ENCODE measurements at regions not wholly inside any gene's neighbourhood (a gene's known extent, or its start where the extent isn't known, plus 50 kb on each side); places are given as distances from the start of the nearest gene placed in this dataset.

DNA sequence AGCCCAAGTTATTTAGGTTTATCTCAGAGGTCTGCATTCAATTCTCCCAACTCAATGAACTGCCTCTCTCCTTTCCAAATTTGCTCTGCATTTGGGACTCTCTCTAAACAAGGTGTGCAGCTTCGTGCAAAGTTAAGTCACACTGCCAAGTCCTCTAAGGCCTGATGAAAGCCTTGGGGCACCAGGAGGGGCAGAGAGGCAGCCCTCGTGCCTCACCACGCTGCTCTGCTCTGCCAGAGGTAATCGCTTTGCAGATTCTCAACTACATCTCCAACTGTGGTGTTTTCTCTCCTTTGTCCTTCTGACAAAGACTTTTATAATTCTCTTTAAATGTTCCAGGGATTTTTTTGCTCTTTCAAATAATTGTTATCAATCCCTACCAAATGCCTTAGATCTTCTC lies 283.0 kb downstream of the MEIS1 start:
- TF ChIP-seq POLR2A (IDR thresholded peaks at IDR 0.05), result no peak
- TF ChIP-seq, protein P1, sequence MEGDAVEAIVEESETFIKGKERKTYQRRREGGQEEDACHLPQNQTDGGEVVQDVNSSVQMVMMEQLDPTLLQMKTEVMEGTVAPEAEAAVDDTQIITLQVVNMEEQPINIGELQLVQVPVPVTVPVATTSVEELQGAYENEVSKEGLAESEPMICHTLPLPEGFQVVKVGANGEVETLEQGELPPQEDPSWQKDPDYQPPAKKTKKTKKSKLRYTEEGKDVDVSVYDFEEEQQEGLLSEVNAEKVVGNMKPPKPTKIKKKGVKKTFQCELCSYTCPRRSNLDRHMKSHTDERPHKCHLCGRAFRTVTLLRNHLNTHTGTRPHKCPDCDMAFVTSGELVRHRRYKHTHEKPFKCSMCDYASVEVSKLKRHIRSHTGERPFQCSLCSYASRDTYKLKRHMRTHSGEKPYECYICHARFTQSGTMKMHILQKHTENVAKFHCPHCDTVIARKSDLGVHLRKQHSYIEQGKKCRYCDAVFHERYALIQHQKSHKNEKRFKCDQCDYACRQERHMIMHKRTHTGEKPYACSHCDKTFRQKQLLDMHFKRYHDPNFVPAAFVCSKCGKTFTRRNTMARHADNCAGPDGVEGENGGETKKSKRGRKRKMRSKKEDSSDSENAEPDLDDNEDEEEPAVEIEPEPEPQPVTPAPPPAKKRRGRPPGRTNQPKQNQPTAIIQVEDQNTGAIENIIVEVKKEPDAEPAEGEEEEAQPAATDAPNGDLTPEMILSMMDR (IDR thresholded peaks at IDR 0.05 in 4 of 5, conservative IDR thresholded peaks at IDR 0.05 in 1 of 5), result no peak
